HG02981 (cell line): ENCODE measurements at regions not wholly inside any gene's neighbourhood (a gene's known extent, or its start where the extent isn't known, plus 50 kb on each side); places are given as distances from the start of the nearest gene placed in this dataset.

Source experiments
- ATAC-seq: cut with Tn5 transposase; IDR thresholded peaks from one replicate; pipeline ENCODE4 v1.9.1; 2021; ENCODE audit warnings: mild to moderate bottlenecking, moderate library complexity; ENCODE audit not compliant: unreplicated experiment

DNA sequence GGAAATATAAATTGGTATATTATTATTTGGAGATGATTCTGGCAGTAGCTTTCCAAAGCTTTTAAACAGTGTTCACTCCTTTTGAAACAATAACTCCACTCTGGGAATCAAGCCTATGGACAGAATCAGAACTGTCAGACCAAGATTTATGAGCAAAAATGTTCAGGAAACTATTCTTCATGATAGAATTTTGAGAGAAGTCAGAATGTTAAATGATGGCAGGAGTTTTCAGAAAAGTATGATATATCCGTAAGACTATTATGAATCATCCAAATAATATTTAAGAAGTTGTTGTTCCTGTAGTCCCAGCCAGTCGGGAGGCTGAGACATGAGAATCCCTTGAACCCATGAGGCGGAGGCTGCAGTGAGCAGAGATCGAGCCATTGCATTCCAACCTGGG, 50.5 kb upstream of the ADGRG2 start:
- no peak for ATAC-seq

DNA sequence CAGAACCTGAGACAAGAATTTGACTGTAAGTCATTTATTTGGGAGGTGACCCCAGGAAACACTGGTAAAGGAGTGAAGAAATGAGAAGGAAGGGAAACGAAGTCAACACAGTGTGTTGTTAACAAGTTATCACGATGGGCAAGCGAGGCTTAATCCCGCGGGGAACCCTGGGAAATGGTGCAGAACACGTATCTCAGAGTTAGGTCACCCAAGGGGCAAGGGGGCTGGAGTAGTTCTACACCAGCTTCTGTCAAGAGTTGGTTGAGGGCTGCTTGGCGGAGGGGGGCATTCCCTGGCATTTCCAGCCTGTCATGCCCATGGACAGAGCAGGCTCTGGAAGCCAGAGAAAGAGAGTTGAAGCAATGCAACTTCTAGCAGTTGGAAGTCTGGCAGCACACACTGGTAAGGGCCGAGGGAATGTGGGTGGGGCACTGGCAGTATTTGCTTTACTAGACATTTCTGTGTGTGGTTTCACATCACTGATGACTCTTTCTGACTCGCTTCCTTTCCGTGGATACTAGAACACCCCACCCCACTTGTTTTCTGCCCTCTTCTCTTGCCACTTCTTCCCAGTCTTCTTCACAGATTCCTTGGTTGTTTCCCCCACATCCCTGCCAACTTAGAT, 52.2 kb upstream of the ADGRG2 start:
- ATAC-seq = no peak

DNA sequence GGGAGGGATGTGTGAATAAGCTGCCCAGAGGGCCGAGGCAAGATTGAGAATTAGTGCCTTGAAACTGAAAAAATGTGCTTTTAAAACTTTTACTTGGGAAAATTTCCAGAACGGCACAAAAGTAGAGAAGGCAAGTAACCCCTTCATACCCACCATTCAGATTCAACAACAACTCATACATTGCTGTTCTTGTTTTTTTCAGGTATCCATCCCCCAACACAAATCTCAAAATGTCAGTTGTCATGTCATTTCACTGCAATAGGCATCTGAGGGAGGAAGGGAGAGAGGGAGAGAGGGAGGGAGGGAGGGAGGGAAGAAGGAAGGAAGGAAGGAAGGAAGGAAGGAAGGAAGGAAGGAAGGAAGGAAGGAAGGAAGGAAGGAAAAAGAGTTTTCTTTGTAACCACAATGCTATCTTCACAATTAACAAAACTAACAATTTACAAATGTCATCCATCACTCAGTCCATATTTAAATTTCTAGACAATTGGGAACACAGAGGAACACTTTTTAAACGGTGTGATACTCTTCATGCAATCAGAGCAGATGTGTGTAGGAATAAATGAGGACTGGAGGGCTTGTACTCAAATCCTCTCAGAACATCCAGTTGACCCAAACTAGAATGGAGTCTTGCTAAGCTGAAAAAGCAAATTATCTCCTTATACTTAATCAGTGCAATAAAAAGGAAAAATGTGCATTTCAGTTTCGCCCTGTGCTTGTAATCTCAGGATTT, 54.8 kb upstream of the ADGRG2 start:
- no peak for ATAC-seq

DNA sequence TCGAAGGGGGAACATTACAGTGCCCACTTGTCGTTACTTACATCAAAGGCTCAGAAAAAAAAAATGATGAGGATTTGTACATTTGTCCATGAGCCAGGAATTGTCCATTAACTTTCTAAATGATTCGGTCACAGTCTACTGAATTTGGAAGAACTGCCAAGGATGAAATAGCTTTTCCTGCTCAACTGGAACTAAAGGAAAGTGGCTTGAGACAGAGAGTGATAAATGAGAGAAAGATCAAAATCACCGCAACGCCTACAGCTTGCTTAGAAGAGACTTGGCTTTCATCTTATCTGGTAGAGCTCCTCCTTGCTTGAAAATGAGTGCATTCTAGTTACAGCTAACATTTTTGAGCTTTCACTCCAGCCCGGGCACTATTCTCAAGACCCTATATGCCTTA, 55.5 kb upstream of the ADGRG2 start:
- ATAC-seq = no peak

DNA sequence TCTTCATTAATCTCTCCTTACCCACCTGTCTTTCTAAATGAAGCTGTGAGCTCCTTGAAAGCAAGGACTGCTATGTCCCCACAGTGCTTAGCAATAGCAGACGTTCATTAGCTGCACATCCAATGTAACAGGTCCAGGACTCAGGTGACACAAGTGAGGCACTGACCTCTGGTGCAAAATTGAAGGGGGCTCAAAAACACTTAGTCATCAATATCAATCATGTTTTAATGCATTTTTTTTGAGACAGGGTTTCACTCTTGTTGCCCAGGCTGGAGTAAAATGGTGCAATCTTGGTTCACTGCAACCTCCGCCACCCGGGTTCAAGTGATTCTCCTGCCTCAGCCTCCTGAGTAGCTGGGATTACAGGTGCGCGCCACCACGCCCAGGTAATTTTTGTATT, 56.1 kb upstream of the ADGRG2 start:
- no peak for ATAC-seq

DNA sequence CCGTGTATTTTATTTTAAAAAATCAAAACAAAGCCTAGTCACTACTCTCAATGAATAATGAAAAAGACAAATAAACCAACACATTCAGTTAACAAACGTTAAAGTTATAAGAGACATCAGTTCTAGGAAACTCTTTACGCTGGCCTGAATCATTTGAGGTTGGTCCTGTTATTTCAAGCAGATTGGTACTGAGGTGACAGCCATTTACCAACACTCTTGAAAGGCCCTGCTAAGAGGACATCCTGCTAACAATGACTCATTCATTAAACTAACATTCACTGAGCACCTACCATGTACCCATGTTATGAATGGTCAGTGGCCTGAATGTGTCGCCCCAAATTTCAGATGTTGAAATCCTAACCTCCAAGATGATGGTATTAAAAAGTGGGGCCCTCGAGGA, 57.1 kb upstream of the ADGRG2 start:
- no peak for ATAC-seq

DNA sequence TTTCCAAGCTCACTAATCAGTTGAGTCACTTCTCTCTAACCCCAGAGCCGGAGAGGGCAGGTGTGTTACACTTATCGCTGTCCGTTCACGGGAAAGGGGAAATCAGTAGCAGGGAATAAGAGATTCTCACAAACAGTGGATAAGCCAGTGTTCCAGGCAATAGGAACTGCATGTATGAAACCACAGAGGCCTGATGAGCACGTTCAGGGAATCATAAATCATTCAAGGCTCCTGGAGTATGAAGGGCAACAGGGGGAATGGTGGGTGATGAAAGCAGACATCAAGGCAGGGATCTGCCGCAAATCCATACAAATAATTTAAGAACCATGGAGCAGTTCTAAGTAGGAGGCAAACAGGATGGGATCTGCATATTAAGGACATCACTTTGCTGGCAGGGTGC, 59.1 kb upstream of the ADGRG2 start:
- ATAC-seq = no peak

DNA sequence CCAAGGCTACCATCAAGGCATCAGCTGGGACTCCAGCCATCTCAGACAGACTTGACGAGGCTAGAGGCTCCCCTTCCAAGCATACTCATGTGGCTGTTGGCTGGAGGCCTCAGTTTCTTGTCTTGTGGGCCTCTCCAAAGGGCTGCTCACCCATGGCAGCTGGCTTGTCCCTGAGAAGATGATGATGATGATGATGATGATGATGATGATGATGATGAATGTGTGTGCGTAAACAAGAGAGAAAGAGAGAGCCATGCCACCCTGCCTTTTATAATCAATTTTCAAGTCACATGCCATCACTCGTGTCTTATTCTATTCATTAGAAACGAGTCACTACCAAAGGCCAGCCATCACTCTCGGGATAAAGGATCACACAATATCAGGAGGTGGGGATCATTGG, 60.5 kb upstream of the ADGRG2 start:
- no peak for ATAC-seq

DNA sequence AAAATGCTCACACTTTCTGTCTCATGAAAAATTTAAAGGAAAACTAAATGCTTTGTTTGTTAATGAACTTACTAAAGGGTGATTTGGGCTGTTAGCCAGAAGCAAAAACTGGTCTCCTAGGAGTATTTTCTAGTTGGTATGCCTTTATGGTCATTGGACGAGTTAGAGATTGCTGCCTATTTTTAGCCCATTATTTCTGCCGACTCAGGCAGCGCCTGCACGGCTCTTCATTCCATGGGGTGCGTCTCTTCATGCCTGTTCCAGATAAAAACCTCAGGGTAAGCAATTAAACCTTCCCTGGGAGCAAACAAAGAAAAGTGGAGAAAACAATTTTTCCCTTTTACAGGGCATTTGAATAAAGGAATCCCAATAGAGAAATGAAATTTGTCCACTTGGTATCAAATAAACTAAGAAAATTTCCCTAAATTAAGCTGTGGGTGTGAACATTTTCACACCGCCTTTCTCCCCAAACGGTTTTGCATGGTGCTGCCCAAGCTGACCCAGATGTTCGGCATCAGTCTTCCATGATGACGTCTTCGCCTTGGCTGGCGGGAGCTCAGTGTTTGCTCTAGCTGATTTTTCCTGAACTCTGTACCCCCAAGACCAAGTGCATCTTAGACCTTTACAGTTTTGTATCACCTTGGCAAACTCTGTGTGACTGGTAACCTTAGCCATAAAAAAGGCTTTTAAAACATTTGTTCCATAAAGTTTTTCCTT, 61.7 kb upstream of the ADGRG2 start:
- ATAC-seq = no peak

DNA sequence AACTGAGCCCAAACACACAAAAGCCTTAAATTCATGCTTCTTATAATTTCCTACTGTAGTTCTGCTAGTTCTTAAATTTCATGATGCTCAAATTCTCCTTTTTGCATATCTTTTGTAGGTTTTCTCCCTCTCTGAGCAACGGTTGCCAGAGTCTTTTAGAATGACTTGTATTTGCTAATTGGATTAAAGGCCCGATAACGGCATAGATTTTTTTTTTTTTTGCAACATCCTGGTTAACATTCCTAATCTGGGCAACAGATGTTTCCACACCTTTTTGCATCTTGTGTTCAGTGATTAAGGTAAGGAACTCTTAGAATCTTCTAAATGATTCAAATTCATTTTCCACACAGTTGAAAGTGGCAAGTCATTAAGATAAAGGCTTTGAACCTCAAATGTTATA, 66.3 kb upstream of the ADGRG2 start:
- ATAC-seq = no peak

DNA sequence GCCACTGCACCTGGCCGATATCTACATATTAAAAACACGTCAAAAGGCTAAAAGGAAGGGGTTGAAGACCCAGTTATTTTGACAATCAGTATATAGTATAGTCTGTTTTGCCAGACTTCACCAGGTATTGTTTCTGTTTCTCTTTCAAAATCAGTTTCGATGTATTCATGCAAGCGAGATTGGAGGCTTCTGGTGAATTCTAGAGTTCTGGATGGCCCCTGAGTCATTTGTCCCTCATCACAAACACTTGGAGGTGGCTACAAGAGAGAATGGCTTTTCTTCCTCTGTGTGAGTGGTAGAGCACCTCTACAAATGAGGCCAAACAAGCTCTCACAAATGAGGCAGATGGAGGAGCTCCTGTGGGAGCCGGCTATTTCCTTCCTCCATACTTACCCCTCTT, 68.6 kb upstream of the ADGRG2 start:
- ATAC-seq = no peak

DNA sequence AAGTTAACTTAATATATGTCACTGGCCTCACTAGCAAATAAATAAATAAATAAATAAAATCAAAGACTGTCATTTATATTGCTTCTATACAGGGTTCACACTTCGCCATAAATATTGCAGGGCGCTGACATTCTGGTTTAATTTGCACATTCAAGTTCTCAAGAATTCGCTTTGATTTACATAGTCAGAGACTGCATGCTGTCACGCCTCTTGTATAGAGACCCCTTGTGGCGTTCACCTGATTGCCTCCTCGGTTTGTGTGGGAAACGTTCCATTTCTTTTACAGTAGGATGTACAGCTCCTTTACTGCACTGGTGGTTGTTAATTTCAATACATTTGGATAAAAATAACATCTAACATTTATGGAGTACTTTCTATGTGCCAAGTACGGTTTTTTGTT, 71.3 kb upstream of the ADGRG2 start:
- no peak for ATAC-seq

DNA sequence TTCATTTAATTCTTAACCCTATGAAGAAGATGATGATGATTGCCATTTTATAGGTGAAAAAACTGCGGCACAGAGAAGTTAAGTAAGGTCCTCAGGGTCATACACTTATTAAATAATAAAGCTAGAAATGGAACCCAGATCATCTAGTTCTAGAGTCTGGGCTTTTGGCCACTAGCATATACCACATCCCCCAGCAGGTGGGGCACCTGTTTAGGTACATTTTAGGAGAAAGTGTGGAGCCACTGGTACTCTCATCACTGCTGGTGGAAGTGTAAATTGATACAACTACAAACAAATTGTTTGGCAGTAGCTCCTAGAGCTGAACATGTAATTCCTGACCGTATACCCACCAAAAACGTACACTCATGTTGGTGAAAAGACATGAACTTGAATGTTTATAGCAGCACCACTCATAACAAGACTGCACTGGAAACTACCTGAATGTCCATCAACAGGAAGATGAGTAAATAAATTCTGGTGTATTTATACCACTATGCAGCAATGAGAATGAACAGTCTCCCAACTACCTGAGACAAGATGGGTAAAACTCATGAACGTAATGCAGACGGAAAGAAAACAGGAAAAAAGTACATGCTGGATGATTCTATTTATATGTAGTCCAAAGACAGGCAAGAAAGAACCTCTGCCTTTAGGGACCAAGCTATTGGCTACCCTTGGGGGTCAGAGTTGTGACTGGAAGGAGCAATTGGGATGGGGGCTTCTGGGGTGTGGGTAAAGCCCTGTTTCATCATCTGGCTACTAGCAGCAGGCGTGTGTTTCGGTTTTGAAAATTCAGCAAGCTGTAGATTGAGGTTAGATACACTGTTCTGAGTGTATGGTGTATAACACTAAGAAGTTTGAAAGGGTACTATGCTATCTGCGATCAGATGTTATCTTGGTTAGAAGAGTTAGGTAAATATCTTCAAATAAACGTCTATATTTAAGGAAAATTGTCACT, 72.3 kb upstream of the ADGRG2 start:
- ATAC-seq = no peak

DNA sequence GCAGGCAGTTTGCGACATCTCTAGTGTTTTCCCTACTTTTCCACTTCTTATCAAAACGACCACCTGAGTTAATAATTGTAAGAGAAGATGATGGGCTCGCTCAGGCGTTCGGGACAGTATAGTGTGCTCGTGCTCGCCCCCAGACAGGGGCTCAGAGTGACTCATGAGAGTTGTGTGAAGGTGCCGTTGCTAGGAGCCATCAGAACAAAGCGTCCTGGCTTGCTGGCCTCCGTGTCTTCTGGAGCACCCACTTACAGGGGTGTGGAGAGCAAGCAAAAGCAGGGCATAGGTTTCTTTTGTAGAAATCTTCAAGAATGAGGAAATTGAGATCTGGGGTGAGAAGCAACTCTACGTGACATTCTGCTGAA, 73.0 kb upstream of the ADGRG2 start:
- no peak for ATAC-seq

DNA sequence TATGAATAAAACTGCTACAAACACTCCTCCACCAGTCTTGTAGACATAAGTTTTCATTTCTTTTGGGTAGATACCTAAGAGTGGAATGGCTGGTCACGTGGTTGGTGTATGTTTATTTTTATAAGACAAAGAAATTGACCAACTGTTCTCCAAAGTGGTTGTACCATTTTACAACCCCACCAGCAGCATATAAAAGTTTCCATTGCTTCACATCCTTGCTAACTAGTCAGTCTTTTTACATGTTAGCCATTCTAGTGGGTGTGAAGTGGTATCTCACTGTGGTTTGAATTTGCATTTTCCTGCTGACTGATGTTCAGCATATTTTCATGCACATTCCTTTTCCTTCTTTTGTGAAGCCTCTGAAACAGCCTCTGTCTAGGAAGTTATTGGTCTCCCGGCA, 76.2 kb upstream of the ADGRG2 start:
- no peak for ATAC-seq

DNA sequence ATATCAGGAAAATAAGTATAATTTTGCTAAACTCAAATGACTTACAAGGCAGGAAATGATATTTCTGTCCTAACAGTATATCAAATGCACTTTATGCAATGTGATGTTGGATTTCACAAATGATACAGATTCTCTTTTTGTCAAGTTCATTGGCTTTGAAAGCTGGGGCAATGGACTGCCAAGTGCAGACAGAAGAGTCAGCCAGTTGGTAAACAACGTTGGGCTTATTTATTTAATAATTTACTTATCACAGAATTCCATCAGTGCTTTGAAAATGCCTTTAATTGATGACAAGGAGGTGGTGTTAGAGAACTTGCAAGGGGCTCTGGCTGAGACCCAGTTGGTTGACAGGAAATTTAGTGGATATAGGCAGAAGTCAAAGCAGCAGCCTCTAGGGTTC, 79.9 kb upstream of the ADGRG2 start:
- no peak for ATAC-seq

DNA sequence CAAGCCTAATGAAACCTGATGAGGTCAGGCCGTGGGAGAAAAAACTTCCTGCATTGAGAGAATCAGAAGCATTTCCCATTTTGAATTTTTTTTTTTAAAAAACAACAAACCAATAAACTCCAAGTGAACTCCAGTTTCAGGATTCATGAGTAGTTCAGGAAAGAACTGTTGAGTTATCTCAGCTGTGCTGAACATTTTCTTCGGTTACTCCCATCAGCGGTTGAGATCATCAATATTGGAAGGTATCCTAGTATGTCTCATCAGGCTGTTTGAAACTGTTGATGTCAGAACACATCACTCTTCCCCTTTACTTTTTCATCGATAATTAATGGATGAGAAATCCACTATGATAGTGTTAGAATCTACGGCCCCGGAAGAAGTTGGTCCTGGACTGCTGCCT, 82.4 kb upstream of the ADGRG2 start:
- no peak for ATAC-seq

DNA sequence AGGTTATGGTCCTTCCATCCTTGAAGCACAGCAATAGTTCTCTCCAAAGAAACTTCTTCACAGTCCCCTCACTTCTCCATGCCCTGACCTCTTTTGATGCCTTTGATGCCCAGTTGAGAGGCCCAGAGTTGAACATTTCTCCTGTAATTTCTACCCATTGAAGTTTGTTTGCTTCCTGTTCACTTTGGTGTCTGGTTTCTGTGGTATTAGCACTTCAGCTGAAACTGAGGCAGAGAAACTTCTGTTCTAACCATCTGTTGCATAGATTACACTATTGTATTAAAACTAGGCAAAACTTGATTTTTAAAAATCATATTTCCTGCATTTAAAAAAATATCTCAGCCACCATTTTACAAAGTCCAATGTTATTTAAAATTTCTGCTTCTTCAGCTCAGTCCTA, 89.8 kb upstream of the ADGRG2 start:
- ATAC-seq = no peak

DNA sequence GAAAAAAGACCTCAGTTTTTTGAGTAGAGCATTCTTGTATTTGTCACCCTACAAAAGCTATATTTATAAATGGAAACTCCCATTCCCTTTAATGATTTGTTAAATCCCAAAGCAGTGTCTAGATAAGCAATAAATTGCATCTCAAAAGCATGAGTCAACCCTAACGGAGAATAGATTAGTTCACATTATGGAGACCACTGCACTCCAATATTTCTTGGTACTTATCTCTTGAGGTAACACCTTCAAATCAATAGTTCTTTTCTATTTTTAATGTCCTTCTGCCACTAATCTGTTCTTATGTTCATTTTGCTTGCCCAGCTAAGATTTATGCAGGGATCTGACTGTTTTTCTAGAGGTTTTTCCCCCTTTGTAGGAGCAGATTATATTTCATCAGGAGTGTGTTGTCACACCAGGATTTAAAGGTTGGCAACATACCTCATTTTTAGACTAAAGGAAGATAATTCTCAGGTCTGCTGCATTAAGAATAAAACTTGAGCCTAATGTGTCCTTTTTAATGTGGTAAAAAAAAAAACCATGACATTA, 91.4 kb upstream of the ADGRG2 start:
- no peak for ATAC-seq

DNA sequence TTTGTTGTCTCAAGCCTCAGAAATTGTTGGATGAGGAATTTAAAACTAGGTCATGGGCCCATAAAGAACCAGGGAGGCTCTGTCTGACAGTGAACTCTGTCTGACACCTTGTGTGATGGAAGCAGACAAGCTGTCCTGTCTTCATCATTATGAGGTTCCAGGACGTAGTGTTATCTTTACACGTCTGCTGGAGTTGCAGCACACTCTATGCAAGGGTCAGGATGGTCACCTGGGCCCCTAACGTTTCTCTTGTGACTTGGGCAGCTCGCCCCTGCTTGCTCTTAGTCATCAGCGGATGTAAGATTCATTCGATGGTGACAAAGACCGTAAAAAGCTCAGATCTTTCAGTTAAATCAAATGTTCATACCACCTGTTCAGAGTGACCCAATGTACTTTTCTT, 92.0 kb upstream of the ADGRG2 start:
- ATAC-seq = no peak

DNA sequence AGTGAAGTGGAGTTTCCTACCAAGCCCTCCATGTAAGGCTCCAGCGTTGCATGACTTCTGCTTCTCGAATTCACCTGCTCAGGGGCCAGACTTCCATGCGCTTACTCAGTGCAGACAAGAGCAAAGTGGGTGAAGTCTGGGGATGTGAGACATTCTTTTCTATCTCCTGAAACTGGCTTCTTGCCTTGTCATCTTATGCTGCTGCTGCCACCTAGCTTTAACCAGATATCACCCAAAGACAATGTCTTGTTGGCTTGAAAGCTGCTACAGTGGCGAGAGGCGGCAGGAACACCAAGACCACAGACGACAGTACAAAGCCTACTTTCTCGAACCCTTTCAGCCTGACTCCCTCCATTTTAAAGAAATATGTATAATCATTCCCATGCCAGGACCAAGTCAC, 103.6 kb upstream of the ADGRG2 start:
- no peak for ATAC-seq
